ENCODE measurements at regions not wholly inside any gene's neighbourhood (a gene's known extent, or its start where the extent isn't known, plus 50 kb on each side); places are given as distances from the start of the nearest gene placed in this dataset.

GRCh38 chr9:120259100-120259499, 320.9 kb downstream of the CDK5RAP2 start:
- Histone ChIP-seq H2AFZ (ENCODE audit: low read depth, low read length, poor library complexity, severe bottlenecking) (no peak overlapping the region), H3K79me2 (ENCODE audit: insufficient read depth, low read length) (no peaks in the 10 kb centered on the region), H3K9me3 (ENCODE audit: control insufficient read depth in 1 of 2, insufficient read depth in 1 of 2, low read depth in 1 of 2, low read length in 2 of 2) (no peaks in the 10 kb centered on the region), H3K9ac (ENCODE audit: low read length) (no peak overlapping the region), H3K27ac (ENCODE audit: low read depth, low read length) (no peak overlapping the region), H4K20me1 (ENCODE audit: insufficient read depth) (no peaks in the 10 kb centered on the region), H3K4me3 (replicated peaks in 1 of 2; ENCODE audit: low read depth in 1 of 2, low read length in 2 of 2) (no peak overlapping the region), H3K9me2 (ENCODE audit: insufficient read depth) (no peaks in the 10 kb centered on the region), H3K4me2 (ENCODE audit: low read length) (no peak overlapping the region), H3K4me1 (ENCODE audit: control insufficient read depth in 1 of 2, insufficient read depth in 2 of 2, low read length in 2 of 2) (no peaks in the 10 kb centered on the region), H3K27me3 (ENCODE audit: insufficient read depth, low read length) (peaks cover 22% of the 10 kb centered on the region; the same call in 1 of the 2 replicates), H3K36me3 (ENCODE audit: control insufficient read depth in 1 of 2, insufficient read depth in 2 of 2, low read length in 2 of 2) (no peaks in the 10 kb centered on the region)
- DNase-seq (ENCODE audit: low read depth, low spot score) (no peak), ATAC-seq (no peak)
- ChIA-PET RAD21 (ENCODE audit: low non-redundant PET in 1 of 2, low total read pairs in 2 of 2, uncharacterized antibody in 2 of 2, unreplicated experiment in 2 of 2) (no interaction called here), POLR2A (no interaction called here), CTCF (no interaction called here)
- intact Hi-C loops (cut with micrococcal nuclease): no loop called here
- BruUV-seq (replicated peaks): no TSS peak
- TF ChIP-seq EZH2 (IDR thresholded peaks at IDR 0.05) (no peak), EZH2phosphoT487 (IDR thresholded peaks at IDR 0.05; ENCODE audit: borderline replicate concordance) (no peak), JUND (IDR thresholded peaks at IDR 0.05) (no peak)

- H3K27me3 ChIP-seq (ENCODE audit: insufficient read depth, low read length): peaks cover 16% of the 10 kb centered on the region; the same call in 1 of the 2 replicates
- H4K20me1 ChIP-seq (ENCODE audit: insufficient read depth): no peaks in the 10 kb centered on the region
- no peak overlapping the region for H3K9ac ChIP-seq (ENCODE audit: low read length)
- RAD21 ChIA-PET (ENCODE audit: low non-redundant PET in 1 of 2, low total read pairs in 2 of 2, uncharacterized antibody in 2 of 2, unreplicated experiment in 2 of 2): no interaction called here
- CTCF ChIA-PET: no interaction called here
- POLR2A ChIA-PET: no interaction called here
- no peaks in the 10 kb centered on the region for H3K36me3 ChIP-seq (ENCODE audit: control insufficient read depth in 1 of 2, insufficient read depth in 2 of 2, low read length in 2 of 2)
- no peak overlapping the region for H3K27ac ChIP-seq (ENCODE audit: low read depth, low read length)
- no peaks in the 10 kb centered on the region for H3K9me2 ChIP-seq (ENCODE audit: insufficient read depth)
- H3K4me3 ChIP-seq (replicated peaks in 1 of 2; ENCODE audit: low read depth in 1 of 2, low read length in 2 of 2): no peak overlapping the region
- no peak overlapping the region for H2AFZ ChIP-seq (ENCODE audit: low read depth, low read length, poor library complexity, severe bottlenecking)
- no peaks in the 10 kb centered on the region for H3K4me1 ChIP-seq (ENCODE audit: control insufficient read depth in 1 of 2, insufficient read depth in 2 of 2, low read length in 2 of 2)
- H3K9me3 ChIP-seq (ENCODE audit: control insufficient read depth in 1 of 2, insufficient read depth in 1 of 2, low read depth in 1 of 2, low read length in 2 of 2): no peaks in the 10 kb centered on the region
- intact Hi-C loops (cut with micrococcal nuclease): no loop called here
- BruUV-seq (replicated peaks): no TSS peak
- no peak for ATAC-seq
- no peaks in the 10 kb centered on the region for H3K79me2 ChIP-seq (ENCODE audit: insufficient read depth, low read length)
- TF ChIP-seq CTCF (IDR thresholded peaks at IDR 0.05 in 2 of 3, conservative IDR thresholded peaks at IDR 0.05 in 1 of 3; ENCODE audit: borderline replicate concordance in 1 of 3, insufficient read depth in 1 of 3, low read depth in 2 of 3, low read length in 2 of 3): no peak
- H3K4me2 ChIP-seq (ENCODE audit: low read length): no peak overlapping the region
- DNase-seq (ENCODE audit: low read depth, low spot score): no peak
These were observed 321.9 kb downstream of the CDK5RAP2 start for GRCh38 chr9:120258096-120258495.

Measured in HCT116 (cell line).